ENCODE measurements at regions not wholly inside any gene's neighbourhood (a gene's known extent, or its start where the extent isn't known, plus 50 kb on each side); places are given as distances from the start of the nearest gene placed in this dataset.

DNA sequence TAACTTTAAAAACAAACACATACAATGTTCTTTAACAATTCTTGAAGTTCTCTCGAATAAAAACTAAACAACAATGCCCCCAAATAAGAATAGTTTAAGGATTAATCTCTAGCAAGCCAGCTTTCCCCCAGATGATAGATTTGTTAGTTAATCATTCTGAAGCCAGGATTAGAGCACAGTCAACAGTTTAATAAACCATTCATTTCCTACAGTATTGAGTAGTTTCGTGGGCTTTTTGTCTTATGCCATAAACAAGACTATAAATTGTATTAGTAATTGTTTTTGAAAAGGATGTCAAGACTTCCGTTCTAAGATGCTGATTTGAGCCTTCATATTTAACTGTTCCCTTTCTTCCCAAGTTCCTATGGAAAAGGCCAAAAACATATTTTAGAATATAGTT is 136.6 kb downstream of the PIK3R1 start:
- no peak for DNase-seq

DNA sequence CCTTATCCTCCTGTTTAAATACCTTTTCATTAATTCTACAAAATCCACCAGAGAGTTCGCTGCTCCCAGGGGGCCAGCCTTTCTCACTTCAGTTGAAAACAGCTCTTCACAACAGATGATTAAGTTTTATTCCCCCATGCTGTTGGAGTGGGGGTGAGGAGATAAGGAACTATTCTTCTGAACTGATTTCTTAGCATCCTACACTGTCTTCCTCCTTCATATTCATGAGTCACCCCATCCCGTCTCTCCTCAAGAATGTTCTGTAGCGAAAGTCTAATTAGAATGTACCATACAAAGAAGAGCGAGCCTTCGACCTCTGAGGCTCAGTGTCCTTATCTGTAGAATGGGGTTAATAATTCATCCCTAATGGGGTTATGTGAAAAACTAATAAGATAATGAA is 138.0 kb downstream of the PIK3R1 start:
- no peak for DNase-seq

DNA sequence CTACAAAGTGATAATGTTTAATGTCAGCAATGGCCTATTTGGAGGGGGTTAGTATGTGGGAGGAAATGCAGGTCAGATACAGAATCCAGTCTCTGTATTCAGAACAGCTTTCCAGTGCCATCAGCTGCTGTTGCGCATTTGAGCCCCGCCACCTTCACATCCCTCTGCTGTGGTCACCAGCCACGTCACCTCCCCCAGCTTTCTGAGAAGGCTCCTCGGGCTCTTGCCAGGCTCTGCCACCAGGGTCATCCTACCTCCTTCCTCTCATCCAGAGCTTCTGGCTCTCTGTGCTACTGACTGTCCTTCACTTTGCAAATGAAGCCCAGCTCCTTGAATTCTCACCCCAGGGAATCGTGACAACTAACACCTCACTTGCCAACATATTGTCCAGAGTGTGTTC is 138.8 kb downstream of the PIK3R1 start:
- no peak for DNase-seq

DNA sequence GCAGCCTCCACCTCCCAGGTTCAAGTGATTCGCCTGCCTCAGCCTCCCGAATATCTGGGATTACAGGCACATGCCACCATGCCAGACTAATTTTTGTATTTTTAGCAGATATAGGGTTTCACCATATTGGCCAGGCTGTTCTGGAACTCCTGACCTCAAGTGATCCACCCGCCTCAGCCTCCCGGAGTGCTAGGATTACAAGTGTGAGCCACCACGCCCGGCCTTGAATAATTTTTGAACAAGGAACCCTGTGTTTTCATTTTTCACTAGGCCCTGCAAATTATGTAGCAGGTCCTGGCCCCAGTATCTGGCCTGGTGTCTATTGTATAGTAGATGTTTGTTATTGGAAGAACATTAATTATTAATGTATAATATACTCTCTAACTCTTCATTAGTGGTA is 140.7 kb downstream of the PIK3R1 start:
- DNase-seq = no peak

DNA sequence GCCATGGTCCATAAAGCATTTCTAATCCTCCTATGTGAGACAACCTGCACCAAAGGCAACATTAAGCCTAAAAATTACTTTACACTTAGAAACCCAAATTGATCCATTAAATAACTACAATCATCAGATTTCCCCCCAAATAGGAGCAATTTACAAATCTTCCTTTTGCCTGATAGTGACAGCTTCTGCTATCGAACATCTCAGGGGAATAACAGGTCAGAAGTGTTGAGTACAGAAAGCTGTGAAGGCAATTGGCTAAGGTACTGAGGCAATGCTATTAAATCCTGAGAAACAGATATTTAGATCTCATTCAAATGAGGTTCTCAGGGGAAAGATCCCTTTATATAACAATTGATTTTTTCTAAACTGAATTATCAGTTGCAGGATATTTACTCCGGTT is 141.1 kb downstream of the PIK3R1 start:
- DNase-seq = no peak

DNA sequence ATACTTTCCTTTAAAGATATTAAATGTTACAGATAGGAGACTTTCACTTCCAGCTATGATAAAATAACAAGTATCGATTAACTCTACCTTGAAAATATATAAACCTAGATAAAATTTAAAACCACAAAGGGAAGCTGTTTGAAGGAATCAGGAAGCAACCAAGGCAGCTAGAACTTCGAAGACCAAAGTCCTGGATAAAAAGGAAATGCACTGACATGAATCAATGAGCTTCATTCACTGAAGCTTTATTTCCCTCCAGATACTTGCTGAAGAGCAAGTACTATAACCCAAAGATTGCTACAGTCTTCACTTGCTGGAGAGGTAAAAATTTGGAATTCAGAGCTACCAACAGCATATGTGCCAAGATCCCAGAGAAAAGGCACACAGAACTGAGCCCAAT is 144.1 kb downstream of the PIK3R1 start:
- DNase-seq = no peak

DNA sequence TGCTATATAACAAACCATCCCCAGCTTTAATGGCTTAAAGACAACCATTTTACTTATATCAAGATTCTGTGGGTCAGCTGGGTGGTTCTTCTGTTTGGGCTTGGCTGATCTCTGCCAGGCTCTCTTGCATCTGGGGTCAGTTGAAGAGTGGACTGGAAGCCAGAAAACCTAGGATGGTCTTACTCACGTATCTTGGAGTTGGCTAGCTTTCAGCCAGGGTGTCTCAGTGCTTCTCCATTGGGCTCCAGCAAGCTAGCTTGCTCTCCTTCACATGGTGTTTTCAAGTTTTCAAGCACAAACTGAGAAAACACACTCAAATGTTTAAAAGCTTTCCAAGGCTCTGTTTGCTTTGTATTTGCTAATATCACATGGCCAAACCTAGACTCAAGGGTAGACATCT is 146.8 kb downstream of the PIK3R1 start:
- DNase-seq = no peak

DNA sequence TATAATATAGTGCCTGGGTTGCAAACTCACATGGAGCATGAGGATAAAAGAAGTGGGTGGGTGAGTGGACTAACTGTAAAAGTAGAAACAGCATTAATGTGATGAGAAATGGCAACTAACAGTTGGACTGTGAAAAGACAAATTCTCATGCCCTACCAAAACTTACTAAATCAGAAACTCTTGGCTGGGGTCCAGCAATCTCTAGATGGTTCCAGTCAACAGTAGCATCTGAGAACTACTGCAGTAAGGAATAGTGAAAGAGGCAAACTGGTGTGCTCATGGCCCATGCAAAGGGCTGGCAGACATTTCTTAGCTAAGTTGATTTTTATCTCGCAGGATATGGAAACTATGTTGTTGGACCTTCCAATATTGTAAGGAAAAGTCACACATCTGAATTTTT is 150.3 kb downstream of the PIK3R1 start:
- DNase-seq = no peak

DNA sequence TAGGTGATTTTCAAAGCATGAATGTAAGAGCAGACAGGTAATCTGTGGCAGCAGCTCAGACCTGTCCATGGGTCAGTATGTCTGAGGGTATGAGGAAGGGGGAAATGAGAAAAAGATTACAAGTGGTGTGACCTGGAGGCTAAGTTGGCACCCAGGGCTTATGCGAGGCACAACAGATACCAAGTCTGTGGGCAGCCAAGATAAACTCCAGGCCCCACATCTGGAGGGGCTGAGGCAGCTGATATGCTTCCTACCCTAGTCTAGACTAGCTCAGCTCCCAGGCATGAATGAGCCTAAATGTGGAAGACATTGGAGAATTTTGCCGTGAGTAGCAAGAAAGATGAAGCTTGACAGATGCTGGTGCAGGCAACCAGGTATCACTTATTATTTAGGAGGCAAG is 151.7 kb downstream of the PIK3R1 start:
- no peak for DNase-seq

DNA sequence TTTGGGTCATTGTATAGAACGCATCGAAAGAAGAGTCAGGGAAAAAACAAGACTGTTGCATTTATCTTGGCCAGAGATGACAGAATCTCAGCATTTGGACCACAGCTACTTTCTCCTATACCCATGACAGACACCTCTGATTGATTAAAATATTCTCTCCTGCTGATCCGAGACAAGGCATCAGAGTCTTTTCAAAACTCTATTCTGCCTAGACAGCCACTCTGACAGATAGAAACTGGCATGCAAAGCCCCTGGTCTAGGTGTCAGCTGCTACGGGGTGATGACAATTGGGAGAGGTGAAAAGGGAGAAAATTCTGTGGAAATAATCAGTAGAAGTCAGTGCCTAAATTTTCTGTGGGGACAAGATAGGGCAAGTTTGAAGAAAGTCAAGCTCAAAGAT is 152.2 kb downstream of the PIK3R1 start:
- DNase-seq = no peak

DNA sequence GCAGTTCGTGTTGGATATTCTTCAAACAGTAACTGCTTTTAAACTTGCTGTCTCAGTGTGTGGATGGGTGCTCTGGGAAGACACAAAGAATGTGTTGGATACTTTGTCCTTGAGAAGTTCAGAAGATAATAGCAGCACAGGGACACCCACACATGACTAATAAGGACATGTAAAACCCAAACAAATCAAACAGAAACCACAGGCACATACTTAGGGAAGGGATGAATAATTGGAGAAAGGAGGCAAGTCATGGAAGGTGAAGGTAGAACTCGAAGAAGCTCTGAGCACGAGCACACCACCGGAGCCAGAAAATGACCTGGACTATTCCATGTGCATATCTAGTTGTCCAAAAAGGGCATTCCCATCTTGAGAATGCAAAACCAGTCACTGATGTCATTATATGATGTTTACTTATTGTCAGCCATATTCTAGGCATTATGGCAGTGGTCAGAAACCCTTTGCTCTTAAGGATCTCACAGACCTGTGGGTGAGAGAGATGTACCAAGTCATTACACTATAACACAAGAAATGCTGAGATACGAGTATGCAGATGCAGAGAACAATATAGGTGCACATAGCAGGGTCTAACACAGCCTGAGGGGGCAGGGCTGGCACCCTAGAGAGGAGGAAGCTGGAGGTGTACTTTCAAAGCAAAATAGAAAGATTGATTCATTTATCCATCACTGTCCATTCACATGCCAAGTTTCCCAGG is 152.9 kb downstream of the PIK3R1 start:
- DNase-seq = no peak

DNA sequence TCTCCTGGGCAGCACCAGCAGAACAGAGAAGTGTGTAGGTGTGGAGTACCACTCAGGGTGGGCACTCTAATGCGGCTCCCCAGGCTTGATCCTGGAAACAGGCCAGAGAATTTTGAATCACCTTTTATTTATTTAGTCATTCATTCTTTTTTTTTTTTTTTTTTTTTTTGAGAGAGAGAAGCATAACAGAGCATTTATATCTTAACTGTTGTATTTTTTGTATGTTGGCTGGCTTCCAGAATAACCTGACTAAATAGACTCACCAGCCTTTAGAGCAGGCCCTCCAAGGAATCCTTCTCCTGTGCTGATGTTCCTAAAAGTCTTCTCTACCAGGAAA is 153.4 kb downstream of the PIK3R1 start:
- DNase-seq = peak; percentile 70

DNA sequence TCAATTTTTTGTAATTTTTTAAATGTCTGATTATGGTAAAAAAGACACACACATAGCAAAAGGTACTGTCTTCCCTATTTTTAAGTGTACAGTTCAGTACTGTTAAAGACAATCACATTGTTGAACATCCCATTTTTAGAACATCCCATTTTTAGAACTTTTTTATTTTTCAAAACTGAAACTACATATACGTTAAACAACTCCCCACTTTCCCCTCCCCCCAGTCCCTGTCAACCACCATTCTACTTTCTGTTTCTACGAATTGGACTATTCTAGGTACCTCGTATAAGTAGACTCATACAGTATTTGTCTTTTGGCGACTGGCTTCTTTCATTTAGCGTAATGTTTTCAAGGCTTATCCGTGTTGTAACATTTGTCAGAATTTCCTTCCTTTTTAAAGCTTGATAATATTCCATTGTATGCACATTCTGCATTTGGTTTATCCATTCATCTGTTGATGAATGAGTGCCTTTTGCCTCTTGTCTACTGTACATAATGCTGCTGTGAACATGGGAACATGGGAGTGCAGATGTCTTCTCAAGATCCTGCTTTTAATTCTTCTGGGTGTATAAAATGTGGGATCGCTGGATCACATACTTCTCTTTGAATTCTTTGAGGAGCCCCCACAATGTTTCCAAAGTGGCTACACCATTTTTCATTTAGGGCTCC is 154.0 kb downstream of the PIK3R1 start:
- DNase-seq = no peak

DNA sequence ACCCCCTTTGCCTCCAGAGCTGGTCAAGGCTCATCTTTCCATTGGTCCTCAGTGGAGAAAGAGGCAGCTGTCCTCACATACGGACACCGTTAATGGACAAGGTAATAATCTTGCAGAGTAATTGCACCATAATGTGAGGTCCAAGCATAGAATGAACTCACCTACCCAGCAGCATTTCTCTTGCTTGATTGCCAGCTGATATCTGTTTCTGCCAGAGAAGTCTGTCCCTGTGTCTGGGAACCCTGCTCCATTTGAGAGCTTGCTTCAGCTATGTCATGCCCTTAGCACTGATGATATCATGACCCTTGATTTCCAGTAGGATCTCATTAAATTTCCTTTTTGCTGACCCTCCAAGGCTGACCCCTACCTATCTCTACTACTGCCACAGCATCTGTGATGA is 154.6 kb downstream of the PIK3R1 start:
- no peak for DNase-seq

DNA sequence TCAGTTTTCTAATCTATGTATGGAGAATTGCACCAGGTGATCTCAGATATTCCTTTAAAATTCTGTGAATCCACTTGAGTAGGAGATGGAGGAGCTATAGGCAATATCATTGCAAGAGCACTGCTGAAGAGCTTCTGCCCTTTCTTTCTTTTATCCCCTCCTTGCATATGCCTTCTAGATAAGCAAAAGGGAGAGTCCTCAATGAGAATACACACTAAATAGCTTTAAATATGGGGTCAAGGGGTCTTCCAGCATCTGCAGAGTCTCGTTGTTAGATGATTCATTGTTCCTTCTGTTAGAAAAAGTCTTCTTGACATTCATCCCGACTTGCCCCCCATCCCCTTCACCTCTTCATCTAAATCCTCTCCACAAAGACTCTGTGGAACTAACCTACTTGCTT is 156.1 kb downstream of the PIK3R1 start:
- DNase-seq = no peak

DNA sequence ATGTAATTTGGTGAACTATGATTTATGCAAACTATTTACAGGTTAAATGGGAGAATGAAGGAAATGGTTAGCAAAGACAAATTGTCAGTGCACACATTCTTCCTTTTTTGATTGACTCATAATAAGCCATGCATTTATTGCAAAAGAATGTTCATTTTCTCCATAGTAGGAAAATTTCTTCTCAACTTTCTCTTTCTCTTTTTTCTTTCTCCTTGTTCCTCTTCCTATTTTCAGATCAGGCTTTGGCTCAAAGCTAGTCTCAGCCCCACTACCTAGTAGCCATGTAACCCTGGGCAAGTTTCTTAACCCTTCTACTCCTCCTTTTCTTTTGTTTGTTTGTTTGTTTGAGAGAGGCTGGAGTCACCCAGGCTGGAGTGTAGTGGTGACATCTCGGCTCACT is 156.6 kb downstream of the PIK3R1 start:
- DNase-seq = no peak

DNA sequence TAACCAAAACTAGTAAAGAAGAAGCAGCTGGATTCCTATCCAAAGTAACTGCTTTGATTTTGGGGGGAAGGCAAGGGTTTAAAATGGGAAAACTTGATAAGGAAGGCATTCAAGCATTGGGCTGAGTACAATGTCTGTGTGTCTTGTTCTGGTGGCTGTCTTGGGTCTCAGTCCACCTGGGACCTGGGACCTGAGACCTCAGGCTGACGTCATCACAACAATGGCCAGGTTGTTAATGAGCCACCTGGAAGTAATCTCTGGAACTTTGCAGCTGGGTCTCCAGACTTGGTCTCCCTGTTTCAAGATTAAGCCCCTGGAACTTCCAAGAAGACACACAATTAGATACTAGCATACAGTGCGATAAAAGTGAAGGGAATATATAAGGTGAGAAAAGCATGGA is 157.5 kb downstream of the PIK3R1 start:
- no peak for DNase-seq

DNA sequence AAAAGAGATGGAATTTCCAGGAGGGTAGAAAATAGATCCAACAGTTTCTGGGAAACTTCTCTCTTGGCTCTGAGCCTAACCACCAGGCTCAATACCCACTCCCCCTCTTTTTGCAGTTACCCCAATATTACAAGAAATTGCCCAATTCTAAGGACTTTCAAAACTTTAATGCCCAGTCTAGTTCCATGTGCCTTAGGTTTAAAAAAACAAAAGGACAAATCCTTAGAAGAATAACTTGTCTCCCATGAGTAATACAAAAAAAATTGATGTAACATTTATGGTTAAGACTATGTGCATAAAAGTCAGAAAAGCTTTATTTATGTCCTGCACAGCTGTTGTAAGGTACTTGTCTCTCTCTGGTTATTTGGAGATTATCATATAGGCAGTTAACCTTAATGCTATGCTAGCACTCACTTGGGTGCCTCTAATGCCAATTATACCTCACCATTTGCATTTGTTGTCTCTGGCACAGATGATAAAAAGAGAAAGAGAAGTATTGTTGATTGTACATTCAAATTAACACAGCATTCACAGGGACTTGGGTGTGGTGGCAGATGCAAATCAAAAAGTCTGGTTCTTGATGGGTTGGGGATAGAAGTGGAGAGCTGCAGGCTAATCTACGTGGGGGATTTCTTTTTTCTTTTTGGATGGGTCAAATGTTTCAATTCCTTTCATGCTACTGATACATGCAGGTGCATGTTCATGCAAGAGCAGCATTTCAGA is 159.4 kb downstream of the PIK3R1 start:
- DNase-seq = no peak

DNA sequence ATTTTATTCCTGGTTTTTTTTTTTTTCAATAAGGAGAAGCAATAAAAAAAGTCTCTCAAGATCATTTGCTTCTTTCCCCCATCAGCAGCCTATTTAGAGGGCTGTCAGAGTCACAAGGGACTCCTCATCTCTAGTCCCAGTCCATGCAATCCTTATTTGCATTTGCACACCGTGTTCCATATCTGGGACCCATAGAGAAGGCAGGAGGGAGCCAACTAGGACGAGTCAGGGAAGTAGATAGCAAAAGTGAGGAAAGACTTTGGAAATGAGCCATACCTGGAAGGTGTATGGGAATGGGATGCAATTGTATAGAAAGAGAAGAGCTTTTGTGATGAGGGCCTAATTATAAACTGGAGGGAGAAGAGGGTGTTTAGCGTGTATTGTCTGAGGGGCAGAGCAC is 160.0 kb downstream of the PIK3R1 start:
- DNase-seq = no peak

DNA sequence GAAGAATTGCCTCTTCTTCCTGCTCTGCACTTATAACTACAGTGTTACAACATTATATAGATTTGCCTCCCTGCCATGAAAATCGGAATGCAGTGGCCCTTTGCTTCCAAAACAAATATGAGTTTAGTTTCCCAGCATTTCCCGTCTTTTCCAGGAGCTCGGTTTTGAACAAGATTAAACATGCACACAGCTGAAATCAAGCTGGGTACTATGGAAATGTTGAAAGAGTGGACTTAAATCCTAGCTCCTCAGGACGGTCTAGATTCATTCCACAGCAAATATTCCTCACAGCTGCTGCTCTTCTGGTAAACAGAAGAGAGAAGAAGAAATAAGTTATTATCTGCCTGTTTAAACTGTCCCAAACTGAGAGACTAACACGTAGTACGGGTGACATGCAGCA is 161.4 kb downstream of the PIK3R1 start:
- no peak for DNase-seq

DNA sequence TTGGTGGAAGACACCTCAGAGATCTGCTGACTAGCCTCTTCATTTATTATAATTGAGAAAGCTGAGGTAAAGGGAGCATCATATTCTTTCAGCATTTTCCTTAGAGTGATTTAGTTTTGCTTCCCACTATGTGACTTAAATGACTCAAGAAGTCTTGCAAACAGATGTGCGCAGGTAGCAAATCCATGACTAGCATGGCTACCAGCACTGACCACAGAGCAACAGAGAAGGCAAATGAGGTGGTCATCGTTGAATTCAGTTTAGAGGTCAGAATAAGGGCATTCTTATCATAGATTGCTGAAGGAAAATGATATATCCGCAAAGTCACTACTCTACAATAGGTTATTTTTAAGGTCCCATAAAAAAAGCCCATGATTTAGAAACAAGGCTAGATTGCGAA is 162.2 kb downstream of the PIK3R1 start:
- DNase-seq = no peak

DNA sequence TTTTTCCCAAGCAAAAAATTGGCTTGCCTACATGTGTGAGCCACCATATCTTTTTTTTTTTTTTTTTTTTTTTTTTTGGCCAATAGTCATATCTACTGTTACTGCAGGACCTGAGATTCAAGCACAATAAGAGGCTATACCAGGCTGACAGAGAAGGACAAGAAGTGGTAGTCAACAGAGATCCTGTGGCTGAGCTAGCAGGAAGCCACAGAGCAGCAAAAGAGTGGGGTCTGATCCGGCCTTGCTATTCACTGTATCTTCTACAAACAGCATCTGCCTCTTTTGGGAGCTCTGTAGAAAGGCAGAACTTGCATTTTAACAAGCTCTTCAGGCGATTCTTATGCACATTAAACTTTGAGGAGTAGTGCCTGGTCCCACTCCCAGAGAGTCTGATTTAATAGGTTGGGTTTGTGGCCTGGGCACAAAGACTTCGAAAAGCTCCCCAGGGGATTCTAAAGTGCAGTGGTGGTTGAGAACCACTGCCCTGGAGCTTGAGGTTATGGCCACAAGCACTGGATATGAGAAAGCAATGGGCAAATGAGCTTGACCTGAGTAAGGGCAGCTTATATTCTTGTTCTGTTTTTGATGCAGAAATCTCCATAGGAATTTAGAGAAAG is 162.8 kb downstream of the PIK3R1 start:
- no peak for DNase-seq

DNA sequence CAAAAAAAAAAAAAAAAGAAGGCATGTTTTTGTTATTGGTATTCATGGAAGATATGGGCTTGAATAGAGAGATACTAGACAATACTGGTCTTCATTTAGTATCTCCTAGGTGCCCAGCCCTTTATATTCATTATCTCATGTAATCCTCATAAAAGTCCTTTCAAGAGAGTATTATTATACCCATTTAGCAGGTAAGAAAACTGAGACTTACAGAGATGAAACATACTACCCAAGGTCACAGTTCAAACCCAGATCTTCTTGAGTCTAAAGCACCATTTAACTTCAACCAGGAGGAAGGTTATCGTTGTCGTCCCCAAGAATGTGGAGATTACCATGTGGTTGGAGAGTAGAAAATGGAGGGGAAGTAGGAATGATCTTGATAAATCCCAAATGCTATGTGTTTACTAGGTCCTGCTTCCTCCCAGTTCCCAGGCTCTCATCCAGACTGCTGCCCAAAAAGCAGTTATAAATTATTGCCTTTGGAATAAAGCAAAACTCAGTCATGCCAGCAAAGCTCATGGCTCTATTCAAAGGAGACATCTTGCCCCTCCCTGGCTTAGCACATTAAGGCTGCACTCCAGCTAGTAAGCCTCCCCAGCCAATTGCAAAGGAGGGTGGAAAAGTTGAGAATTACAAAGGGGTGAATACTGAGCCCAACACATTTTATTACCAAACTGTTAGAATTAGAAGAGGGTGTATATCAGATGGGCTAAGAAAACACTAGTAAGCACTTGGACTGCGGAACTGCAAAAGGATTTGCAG is 163.9 kb downstream of the PIK3R1 start:
- DNase-seq = no peak
